Osteoblast (primary cell): ENCODE measurements at regions not wholly inside any gene's neighbourhood (a gene's known extent, or its start where the extent isn't known, plus 50 kb on each side); places are given as distances from the start of the nearest gene placed in this dataset.

Experiments
- DNase-seq: peaks from one replicate; pipeline ENCODE4 v3.0.0; 2011; ENCODE audit warnings: low spot score, mixed read lengths; ENCODE audit not compliant: insufficient read length; ENCODE audit errors: missing footprints
- H2AFZ ChIP-seq: 2 replicates; pipeline ENCODE4 v1.6.0; 2011; ENCODE audit warnings: mild to moderate bottlenecking, low read length
- H3K27ac ChIP-seq: 2 replicates; pipeline ENCODE4 v1.5.1; 2011; ENCODE audit warnings: mild to moderate bottlenecking, low read depth, low read length, moderate library complexity
- H3K27me3 ChIP-seq: 2 replicates; pipeline ENCODE4 v1.6.0; 2012; ENCODE audit warnings: mild to moderate bottlenecking, control low read depth, inconsistent platforms, low read length, moderate library complexity; ENCODE audit not compliant: insufficient read depth
- H3K36me3 ChIP-seq: 2 replicates; pipeline ENCODE4 v1.5.1; 2011; ENCODE audit warnings: mild to moderate bottlenecking, low read length, control low read depth, moderate library complexity; ENCODE audit not compliant: insufficient read depth
- H3K4me1 ChIP-seq: 2 replicates; pipeline ENCODE4 v1.5.1; 2011; ENCODE audit warnings: mild to moderate bottlenecking, low read length, control low read depth, moderate library complexity; ENCODE audit not compliant: insufficient read depth
- H3K4me2 ChIP-seq: 2 replicates; pipeline ENCODE4 v1.6.0; 2011; ENCODE audit warnings: mild to moderate bottlenecking, low read length; ENCODE audit not compliant: insufficient read depth
- H3K4me3 ChIP-seq: fragments of 200-600 bp; sonication (generic); 3 replicates; pipeline ENCODE4 v1.5.1; 2012; ENCODE audit warnings: mild to moderate bottlenecking, low read length, inconsistent platforms; ENCODE audit not compliant: insufficient read depth
- H3K79me2 ChIP-seq: 2 replicates; pipeline ENCODE4 v1.6.0; 2012; ENCODE audit warnings: mild to moderate bottlenecking, low read length, control low read depth, inconsistent platforms; ENCODE audit not compliant: insufficient read depth
- H3K9me3 ChIP-seq: 2 replicates; pipeline ENCODE4 v1.5.1; 2011; ENCODE audit warnings: low read depth, low read length, control low read depth
- H4K20me1 ChIP-seq: 2 replicates; pipeline ENCODE4 v1.6.0; 2012; ENCODE audit warnings: mild to moderate bottlenecking, low read length, control low read depth; ENCODE audit not compliant: insufficient read depth
- CTCF ChIP-seq: IDR thresholded peaks from 2 replicates; pipeline ENCODE4 v1.5.1; 2011; ENCODE audit warnings: mild to moderate bottlenecking, low read depth, low read length, moderate library complexity; ENCODE audit errors: extremely low read depth

GRCh38 chr6:2512802-2513201 is 237.9 kb downstream of the MYLK4 start:
- H3K9me3 ChIP-seq, result no peaks in the 10 kb centered on the region
- H3K27ac ChIP-seq, result no peak overlapping the region
- no peak for DNase-seq
- no peaks in the 10 kb centered on the region for H3K79me2 ChIP-seq
- H3K4me2 ChIP-seq, result no peak overlapping the region
- H4K20me1 ChIP-seq, result no peaks in the 10 kb centered on the region
- H3K4me1 ChIP-seq, result no peaks in the 10 kb centered on the region
- TF ChIP-seq CTCF, result no peak
- H3K36me3 ChIP-seq, result no peaks in the 10 kb centered on the region
- no peak overlapping the region for H3K4me3 ChIP-seq
- H3K27me3 ChIP-seq, result peaks cover 20% of the 10 kb centered on the region
- H2AFZ ChIP-seq, result no peak overlapping the region

- TF ChIP-seq CTCF, result no peak
- Histone ChIP-seq H3K27ac (no peak overlapping the region), H3K4me1 (no peaks in the 10 kb centered on the region), H3K4me2 (no peak overlapping the region), H3K36me3 (no peaks in the 10 kb centered on the region), H3K4me3 (no peak overlapping the region), H3K9me3 (no peaks in the 10 kb centered on the region), H3K27me3 (peaks cover 40% of the 10 kb centered on the region), H3K79me2 (no peaks in the 10 kb centered on the region), H2AFZ (no peak overlapping the region), H4K20me1 (no peaks in the 10 kb centered on the region)
- DNase-seq, result no peak
Observed at GRCh38 chr6:2510316-2510715, 240.4 kb downstream of the MYLK4 start.

- Histone ChIP-seq H3K36me3 (no peaks in the 10 kb centered on the region), H3K27me3 (peaks cover 37% of the 10 kb centered on the region), H3K4me2 (peak overlapping the region; percentile 54)
Observed at GRCh38 chr6:2509711-2510110, 241.0 kb downstream of the MYLK4 start.

GRCh38 chr6:2508071-2508470 is 242.7 kb downstream of the MYLK4 start:
- TF ChIP-seq CTCF, result no peak
- Histone ChIP-seq H3K27ac (no peak overlapping the region), H3K9me3 (no peaks in the 10 kb centered on the region), H3K36me3 (no peaks in the 10 kb centered on the region), H3K4me3 (no peak overlapping the region), H2AFZ (no peak overlapping the region), H3K4me1 (peaks cover 14% of the 10 kb centered on the region), H3K4me2 (no peak overlapping the region), H3K79me2 (no peaks in the 10 kb centered on the region), H3K27me3 (peaks cover 37% of the 10 kb centered on the region), H4K20me1 (no peaks in the 10 kb centered on the region)
- no peak for DNase-seq

More at GRCh38 chr6:2509711-2510110, 241.0 kb downstream of the MYLK4 start:
- DNase-seq, result no peak
- Histone ChIP-seq H2AFZ (peak overlapping the region; percentile 51), H3K9me3 (no peaks in the 10 kb centered on the region), H3K4me1 (no peaks in the 10 kb centered on the region), H3K79me2 (no peaks in the 10 kb centered on the region), H3K27ac (no peak overlapping the region), H4K20me1 (no peaks in the 10 kb centered on the region), H3K4me3 (peak overlapping the region; percentile 11)
- TF ChIP-seq CTCF, result no peak
